GM12878 (cell line): ENCODE measurements at regions not wholly inside any gene's neighbourhood (a gene's known extent, or its start where the extent isn't known, plus 50 kb on each side); places are given as distances from the start of the nearest gene placed in this dataset.

ENCODE experiments used
- ATAC-seq: fragments of 200-7000 bp; cut with Tn5 transposase; 3 replicates; pipeline ENCODE4 v1.9.1; 2020; ENCODE audit warnings: mild to moderate bottlenecking, moderate library complexity
- BruUV-seq: library from RNA; stranded (reverse); fragments of 400-500 nt; replicated peaks from 2 replicates; lab custom pipeline; 2021; lab: Mats Ljungman, UMichigan
- CTCF ChIA-PET: fragments of 300-600 bp; sonication (Branson Sonifier 250); formaldehyde crosslinking; extraction: SDS; loops from one replicate; lab custom pipeline; 2021; ENCODE audit warnings: inconsistent platforms; lab: Yijun Ruan, JAX
- POLR2A ChIA-PET: fragments of 350-600 bp; formaldehyde crosslinking; extraction: SDS; loops from one replicate; lab custom pipeline; 2021; ENCODE audit warnings: inconsistent platforms; lab: Charles Lee
- RAD21 ChIA-PET: fragments of 300-600 bp; sonication (Branson Sonifier 250); formaldehyde crosslinking; loops from one replicate; lab custom pipeline; 2023; ENCODE audit warnings: antibody characterized with exemption; ENCODE audit not compliant: unreplicated experiment; lab: Charles Lee
- SMC1A ChIA-PET: fragments of 300-600 bp; sonication (Branson Sonifier 250); formaldehyde crosslinking; loops from one replicate; lab custom pipeline; 2023; ENCODE audit not compliant: unreplicated experiment, uncharacterized antibody; lab: Charles Lee
- DNase-seq: peaks from one replicate; pipeline ENCODE4 v3.0.0-alpha.2; 2011; ENCODE audit warnings: low read depth, low spot score
- FAIRE-seq: peaks from 3 replicates; lab custom pipeline; 2011; peaks lifted over from hg19 to GRCh38; lab: Jason Lieb, UNC
- H2AFZ ChIP-seq: 2 replicates; pipeline ENCODE4 v1.6.0; 2011; ENCODE audit warnings: low read depth, low read length, control low read depth; ENCODE audit not compliant: control insufficient read depth
- H3K27ac ChIP-seq: 2 replicates; pipeline ENCODE4 v1.5.1; 2011; ENCODE audit warnings: control low read depth; ENCODE audit not compliant: control insufficient read depth, insufficient read depth
- H3K27me3 ChIP-seq, 2 experiments: replicated peaks in 1 of 2; 2 replicates each; pipeline versions ENCODE4 v1.6.0 to v1.6.1; 2011; ENCODE audit warnings: low read length in 1 of 2; ENCODE audit not compliant: control insufficient read depth in 2 of 2, insufficient read depth in 2 of 2
- H3K36me3 ChIP-seq, 2 experiments: 2 replicates each; pipeline ENCODE4 v1.5.1; 2011; ENCODE audit warnings: low read length in 1 of 2; ENCODE audit not compliant: control insufficient read depth in 2 of 2, insufficient read depth in 2 of 2
- H3K4me1 ChIP-seq: 2 replicates; pipeline ENCODE4 v1.6.1; 2011; ENCODE audit warnings: mild to moderate bottlenecking, low read length, moderate library complexity, mixed read lengths; ENCODE audit not compliant: control insufficient read depth, insufficient read depth
- H3K4me2 ChIP-seq: 2 replicates; pipeline ENCODE4 v1.6.0; 2011; ENCODE audit warnings: control low read depth; ENCODE audit not compliant: control insufficient read depth, insufficient read depth
- H3K4me3 ChIP-seq: fragments of 200-600 bp; sonication (generic); 2 replicates; pipeline ENCODE4 v1.5.1; 2016
- H3K79me2 ChIP-seq: 2 replicates; pipeline ENCODE4 v1.6.0; 2011; ENCODE audit warnings: low read length; ENCODE audit not compliant: control insufficient read depth, insufficient read depth
- H3K9ac ChIP-seq: 2 replicates; pipeline ENCODE4 v1.8.0; 2011; ENCODE audit warnings: low read length, control low read depth, mixed read lengths; ENCODE audit not compliant: control insufficient read depth, insufficient read depth
- H3K9me3 ChIP-seq: replicated peaks from 3 replicates; pipeline ENCODE4 v1.5.1; 2011; ENCODE audit warnings: mild to moderate bottlenecking, low read length; ENCODE audit not compliant: control insufficient read depth, insufficient read depth
- H4K20me1 ChIP-seq: 2 replicates; pipeline ENCODE4 v1.6.0; 2011; ENCODE audit not compliant: control insufficient read depth, insufficient read depth
- GATAD2B ChIP-seq: fragments of 450-650 bp; conservative IDR thresholded peaks from 2 replicates; pipeline ENCODE4 v1.6.1; 2017; ENCODE audit warnings: low read depth, mild to moderate bottlenecking, moderate library complexity
- MAX ChIP-seq: IDR thresholded peaks from 2 replicates; pipeline ENCODE4 v1.6.1; 2012; ENCODE audit warnings: low read depth, low read length, improper control_type of control experiment
- MXI1 ChIP-seq: fragments of 150-350 bp; IDR thresholded peaks from 2 replicates; pipeline ENCODE4 v1.6.1; 2011; ENCODE audit warnings: low read depth, mild to moderate bottlenecking, inconsistent platforms, low read length, improper control_type of control experiment
- SKIL ChIP-seq: fragments of 450-650 bp; IDR thresholded peaks from 2 replicates; pipeline ENCODE4 v1.6.1; 2017; ENCODE audit warnings: mild to moderate bottlenecking, low read depth, inconsistent platforms; ENCODE audit not compliant: poor library complexity, severe bottlenecking
- SMARCA5 ChIP-seq: fragments of 450-650 bp; IDR thresholded peaks from 2 replicates; pipeline ENCODE4 v1.6.1; 2017; ENCODE audit warnings: mild to moderate bottlenecking
- SUZ12 ChIP-seq: fragments of 200-600 bp; sonication (generic); IDR thresholded peaks from one replicate; pipeline ENCODE4 v1.6.1; 2018; ENCODE audit warnings: antibody characterized with exemption, mild to moderate bottlenecking; ENCODE audit not compliant: unreplicated experiment
- TBL1XR1 ChIP-seq: IDR thresholded peaks from 2 replicates; pipeline ENCODE4 v1.6.1; 2012; ENCODE audit warnings: low read depth, low read length, improper control_type of control experiment
- TCF3 ChIP-seq: IDR thresholded peaks from 2 replicates; pipeline ENCODE4 v1.6.1; 2012; ENCODE audit warnings: low read depth, mild to moderate bottlenecking, low read length, borderline replicate concordance; ENCODE audit not compliant: insufficient read depth
- YY1 ChIP-seq: IDR thresholded peaks from 2 replicates; pipeline ENCODE4 v1.6.1; 2011; ENCODE audit warnings: low read depth, mild to moderate bottlenecking, low read length
- ZBTB40 ChIP-seq: fragments of 450-650 bp; IDR thresholded peaks from 2 replicates; pipeline ENCODE4 v1.6.1; 2016; ENCODE audit warnings: mild to moderate bottlenecking, moderate library complexity, borderline replicate concordance
- ZNF207 ChIP-seq: fragments of 450-650 bp; IDR thresholded peaks from 2 replicates; pipeline ENCODE4 v1.6.1; 2014; ENCODE audit warnings: antibody characterized with exemption, mild to moderate bottlenecking, borderline replicate concordance
- ZNF592 ChIP-seq: fragments of 450-650 bp; IDR thresholded peaks from 2 replicates; pipeline ENCODE4 v1.6.1; 2017; ENCODE audit warnings: mild to moderate bottlenecking, moderate library complexity
- WGBS: methylation state at CpG from one replicate; pipeline ENCODE4 v1.1.6; 2016; ENCODE audit warnings: low lambda C conversion rate; ENCODE audit not compliant: insufficient replicate concordance, insufficient coverage; ENCODE audit errors: missing lambda C conversion rate; 5-methylcytosine and 5-hydroxymethylcytosine counted together
- in situ Hi-C: fragments of 300-500 bp; cut with MboI; formaldehyde crosslinking; loops from 9 replicates; pipeline ENCODE4 v1.14.3; 2018; ENCODE audit warnings: mixed read lengths
- intact Hi-C: fragments of 100-400 bp; cut with micrococcal nuclease; formaldehyde crosslinking; loops from one replicate; pipeline ENCODE4 v1.14.2; 2022; ENCODE audit not compliant: unreplicated experiment
- TF ChIP-seq, protein P1 (sequence below): fragments of 450-650 bp; IDR thresholded peaks from 2 replicates; pipeline ENCODE4 v1.6.1; 2017; ENCODE audit warnings: borderline replicate concordance

DNA sequence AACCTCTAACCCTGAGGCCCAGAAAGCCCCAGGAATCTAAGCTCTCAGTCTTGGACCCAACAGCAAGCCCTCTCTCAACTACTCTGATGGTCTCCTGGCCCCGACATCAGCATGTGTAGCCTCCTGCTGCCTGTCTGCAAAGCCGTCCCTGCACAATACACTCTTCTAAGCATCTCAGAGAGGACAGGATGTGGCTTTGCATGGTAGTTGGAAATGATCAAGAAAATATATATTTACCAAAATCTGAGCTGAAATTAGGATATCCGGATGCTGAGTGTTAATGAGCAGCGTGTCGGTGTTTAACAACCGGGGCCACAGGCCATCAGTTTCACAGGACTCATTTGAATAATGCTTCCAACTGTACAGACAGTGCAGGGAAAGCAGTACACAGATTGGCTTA, 59.1 kb upstream of the SIM2 start:
- H3K79me2 ChIP-seq = no peaks in the 10 kb centered on the region
- SMC1A ChIA-PET = no interaction called here
- H3K4me1 ChIP-seq = no peaks in the 10 kb centered on the region
- H4K20me1 ChIP-seq = no peaks in the 10 kb centered on the region
- H3K9me3 ChIP-seq = no peaks in the 10 kb centered on the region
- H3K9ac ChIP-seq = no peak overlapping the region
- intact Hi-C loops = no loop called here
- DNase-seq (no peak), ATAC-seq (no peak), FAIRE-seq (no peak)
- H3K4me3 ChIP-seq = no peak overlapping the region
- H3K27ac ChIP-seq = no peak overlapping the region
- H3K4me2 ChIP-seq = no peak overlapping the region
- CTCF ChIA-PET = no interaction called here
- H3K36me3 ChIP-seq = no peaks in the 10 kb centered on the region; a peak in 1 of 4 replicates
- POLR2A ChIA-PET = no interaction called here
- RAD21 ChIA-PET = no interaction called here
- in situ Hi-C loops = no loop called here
- no peaks in the 10 kb centered on the region for H3K27me3 ChIP-seq
- no TSS peak for BruUV-seq
- H2AFZ ChIP-seq = no peak overlapping the region
- TF ChIP-seq SUZ12 = no peak
- TF ChIP-seq, protein P1, sequence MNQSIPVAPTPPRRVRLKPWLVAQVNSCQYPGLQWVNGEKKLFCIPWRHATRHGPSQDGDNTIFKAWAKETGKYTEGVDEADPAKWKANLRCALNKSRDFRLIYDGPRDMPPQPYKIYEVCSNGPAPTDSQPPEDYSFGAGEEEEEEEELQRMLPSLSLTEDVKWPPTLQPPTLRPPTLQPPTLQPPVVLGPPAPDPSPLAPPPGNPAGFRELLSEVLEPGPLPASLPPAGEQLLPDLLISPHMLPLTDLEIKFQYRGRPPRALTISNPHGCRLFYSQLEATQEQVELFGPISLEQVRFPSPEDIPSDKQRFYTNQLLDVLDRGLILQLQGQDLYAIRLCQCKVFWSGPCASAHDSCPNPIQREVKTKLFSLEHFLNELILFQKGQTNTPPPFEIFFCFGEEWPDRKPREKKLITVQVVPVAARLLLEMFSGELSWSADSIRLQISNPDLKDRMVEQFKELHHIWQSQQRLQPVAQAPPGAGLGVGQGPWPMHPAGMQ = no peak
- TF ChIP-seq GATAD2B = no peak
- TF ChIP-seq ZNF592 = no peak
- no peak for TF ChIP-seq TBL1XR1
- TF ChIP-seq SMARCA5 = no peak
- no peak for TF ChIP-seq YY1
- TF ChIP-seq ZBTB40 = no peak
- TF ChIP-seq SKIL = no peak
- TF ChIP-seq MAX = no peak
- no peak for TF ChIP-seq ZNF207
- TF ChIP-seq TCF3 = no peak
- TF ChIP-seq MXI1 = no peak
- WGBS = 26% methylated on average over 6 of the region's 6 CpGs
